HG03378 (cell line): ENCODE measurements at regions not wholly inside any gene's neighbourhood (a gene's known extent, or its start where the extent isn't known, plus 50 kb on each side); places are given as distances from the start of the nearest gene placed in this dataset.

Source experiments
- ATAC-seq: cut with Tn5 transposase; IDR thresholded peaks from one replicate; pipeline ENCODE4 v1.9.1; 2021; ENCODE audit warnings: mild to moderate bottlenecking, moderate library complexity; ENCODE audit not compliant: unreplicated experiment

- no peak for ATAC-seq
These were observed 61.6 kb upstream of the KLHL29 start for GRCh38 chr2:23323198-23323916.

GRCh38 chr2:23323917-23324680 lies 60.9 kb upstream of the KLHL29 start:
- ATAC-seq: no peak

- no peak for ATAC-seq
These were observed 58.6 kb upstream of the KLHL29 start for GRCh38 chr2:23326330-23326729.

- no peak for ATAC-seq
These were observed 57.6 kb upstream of the KLHL29 start for GRCh38 chr2:23327416-23327815.

- no peak for ATAC-seq
These were observed 57.1 kb upstream of the KLHL29 start for GRCh38 chr2:23327887-23328286.

DNA sequence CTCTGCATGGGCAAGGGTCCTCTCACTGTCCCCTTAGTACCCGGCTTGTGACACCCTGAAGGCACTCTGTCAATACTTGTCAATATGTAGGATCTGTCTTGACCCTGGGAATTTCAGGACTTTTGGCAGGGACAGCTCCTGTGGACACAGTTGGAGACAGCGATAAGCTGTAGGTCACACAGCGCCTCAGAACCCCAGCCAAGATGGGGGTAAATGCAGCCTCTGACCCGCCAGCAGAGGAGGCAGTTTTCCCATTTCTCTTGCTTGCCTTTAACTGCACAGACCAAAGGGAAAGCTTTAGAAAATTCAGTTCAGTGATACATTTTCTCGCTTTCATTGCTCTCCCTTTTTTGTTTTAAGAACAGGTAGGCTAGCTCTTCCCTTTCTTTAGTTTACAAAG lies 54.8 kb upstream of the KLHL29 start:
- ATAC-seq: no peak
